ENCODE measurements at regions not wholly inside any gene's neighbourhood (a gene's known extent, or its start where the extent isn't known, plus 50 kb on each side); places are given as distances from the start of the nearest gene placed in this dataset.

- Histone ChIP-seq H3K4me3 (no peak overlapping the region), H3K4me1 (ENCODE audit: insufficient read depth) (no peaks in the 10 kb centered on the region), H3F3A (replicated peaks; ENCODE audit: low read depth) (no peaks in the 10 kb centered on the region), H3K27me3 (ENCODE audit: insufficient read depth) (no peaks in the 10 kb centered on the region), H4K20me1 (replicated peaks; ENCODE audit: insufficient read depth) (no peaks in the 10 kb centered on the region), H3K9me2 (ENCODE audit: insufficient read depth) (no peaks in the 10 kb centered on the region), H3K79me2 (replicated peaks; ENCODE audit: insufficient read depth) (no peaks in the 10 kb centered on the region), H3K36me3 (ENCODE audit: insufficient read depth) (peaks cover 7% of the 10 kb centered on the region; the same call in 1 of the 2 replicates), H3K27ac (ENCODE audit: low read depth) (no peak overlapping the region), H3K4me2 (no peak overlapping the region), H2AFZ (no peak overlapping the region)
- no peak overlapping the region for H3K27ac Mint-ChIP-seq
- H3K27me3 Mint-ChIP-seq (ENCODE audit: insufficient read depth, low read depth, poor library complexity) = no peaks in the 10 kb centered on the region
- peaks cover 4% of the 10 kb centered on the region; the same call in 2 of the 3 replicates for H3K36me3 Mint-ChIP-seq (ENCODE audit: low read depth)
- H3K9me3 Mint-ChIP-seq = peaks cover 4% of the 10 kb centered on the region; the same call in 1 of the 3 replicates
- TF ChIP-seq STAT1 (IDR thresholded peaks at IDR 0.05; ENCODE audit: unreplicated experiment) (no peak), EZH2phosphoT487 (IDR thresholded peaks at IDR 0.05; ENCODE audit: unreplicated experiment) (no peak), ZNF462 (CRISPR knock-in tag; IDR thresholded peaks at IDR 0.05) (no peak), CREB1 (CRISPR knock-in tag; IDR thresholded peaks at IDR 0.05; ENCODE audit: low read depth) (no peak), ZNF331 (CRISPR knock-in tag; IDR thresholded peaks at IDR 0.05; ENCODE audit: low read depth) (no peak)
- ATAC-seq = no peak
- H3K4me3 Mint-ChIP-seq = no peak overlapping the region
- no peak for DNase-seq (ENCODE audit: low spot score)
- H3K4me1 Mint-ChIP-seq = no peaks in the 10 kb centered on the region
These were observed 262.2 kb downstream of the ETV1 start for GRCh38 chr7:13727279-13727678.

GRCh38 chr7:13727751-13728150 is 261.7 kb downstream of the ETV1 start:
- H4K20me1 ChIP-seq (replicated peaks; ENCODE audit: insufficient read depth) = no peaks in the 10 kb centered on the region
- H3K27ac Mint-ChIP-seq = no peak overlapping the region
- no peak overlapping the region for H3K4me3 ChIP-seq
- H3F3A ChIP-seq (replicated peaks; ENCODE audit: low read depth) = no peaks in the 10 kb centered on the region
- no peaks in the 10 kb centered on the region for H3K27me3 Mint-ChIP-seq (ENCODE audit: insufficient read depth, low read depth, poor library complexity)
- H3K36me3 Mint-ChIP-seq (ENCODE audit: low read depth) = peaks cover 4% of the 10 kb centered on the region; the same call in 2 of the 3 replicates
- no peaks in the 10 kb centered on the region for H3K27me3 ChIP-seq (ENCODE audit: insufficient read depth)
- no peak overlapping the region for H3K4me2 ChIP-seq
- H3K79me2 ChIP-seq (replicated peaks; ENCODE audit: insufficient read depth) = no peaks in the 10 kb centered on the region
- no peaks in the 10 kb centered on the region for H3K4me1 Mint-ChIP-seq
- H3K9me3 Mint-ChIP-seq = peaks cover 4% of the 10 kb centered on the region; the same call in 1 of the 3 replicates
- H2AFZ ChIP-seq = no peak overlapping the region
- no peaks in the 10 kb centered on the region for H3K9me2 ChIP-seq (ENCODE audit: insufficient read depth)
- no peaks in the 10 kb centered on the region for H3K4me1 ChIP-seq (ENCODE audit: insufficient read depth)
- H3K27ac ChIP-seq (ENCODE audit: low read depth) = no peak overlapping the region
- H3K4me3 Mint-ChIP-seq = no peak overlapping the region
- no peak for DNase-seq (ENCODE audit: low spot score)
- no peak for ATAC-seq
- peaks cover 7% of the 10 kb centered on the region; the same call in 1 of the 2 replicates for H3K36me3 ChIP-seq (ENCODE audit: insufficient read depth)
- TF ChIP-seq EZH2phosphoT487 (IDR thresholded peaks at IDR 0.05; ENCODE audit: unreplicated experiment) = no peak
- no peak for TF ChIP-seq ZNF331 (CRISPR knock-in tag; IDR thresholded peaks at IDR 0.05; ENCODE audit: low read depth)
- no peak for TF ChIP-seq EZH2 (IDR thresholded peaks at IDR 0.05; ENCODE audit: low read depth, unreplicated experiment)
- TF ChIP-seq POLR2AphosphoS5 (IDR thresholded peaks at IDR 0.05; ENCODE audit: low read depth) = no peak
- TF ChIP-seq NANOG (IDR thresholded peaks at IDR 0.05; ENCODE audit: borderline replicate concordance) = no peak
- TF ChIP-seq STAT1 (IDR thresholded peaks at IDR 0.05; ENCODE audit: unreplicated experiment) = no peak

All from GM23338 (cell line).